ENCODE measurements at regions not wholly inside any gene's neighbourhood (a gene's known extent, or its start where the extent isn't known, plus 50 kb on each side); places are given as distances from the start of the nearest gene placed in this dataset.

- no peak for DNase-seq (ENCODE audit: low spot score)
Observed at GRCh38 chr3:31048143-31048542, 153.7 kb upstream of the GADL1 start.

GRCh38 chr3:31050296-31050695 lies 155.8 kb upstream of the GADL1 start:
- DNase-seq (ENCODE audit: low spot score): no peak

DNA sequence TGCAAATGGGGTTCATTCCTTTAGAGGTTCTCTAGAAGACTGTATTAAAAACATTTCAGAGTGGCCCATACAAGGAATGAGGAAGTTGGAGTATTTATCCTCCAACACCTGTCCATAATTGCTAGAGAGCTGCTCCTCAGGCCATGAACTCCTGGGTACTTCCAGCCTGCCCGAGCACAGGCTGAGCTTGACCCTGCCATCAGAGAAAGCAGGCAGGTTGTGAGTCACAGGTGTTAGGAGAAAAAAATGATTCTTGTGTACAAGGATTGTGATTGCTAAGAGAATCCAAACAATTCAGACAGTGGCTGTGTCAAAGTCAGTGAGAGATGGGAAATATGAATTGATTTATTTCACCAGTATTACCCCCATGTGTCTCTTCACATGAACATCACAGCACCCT lies 156.8 kb upstream of the GADL1 start:
- DNase-seq (ENCODE audit: low spot score): no peak

GRCh38 chr3:31053299-31053698 lies 158.8 kb upstream of the GADL1 start:
- no peak for DNase-seq (ENCODE audit: low spot score)

DNA sequence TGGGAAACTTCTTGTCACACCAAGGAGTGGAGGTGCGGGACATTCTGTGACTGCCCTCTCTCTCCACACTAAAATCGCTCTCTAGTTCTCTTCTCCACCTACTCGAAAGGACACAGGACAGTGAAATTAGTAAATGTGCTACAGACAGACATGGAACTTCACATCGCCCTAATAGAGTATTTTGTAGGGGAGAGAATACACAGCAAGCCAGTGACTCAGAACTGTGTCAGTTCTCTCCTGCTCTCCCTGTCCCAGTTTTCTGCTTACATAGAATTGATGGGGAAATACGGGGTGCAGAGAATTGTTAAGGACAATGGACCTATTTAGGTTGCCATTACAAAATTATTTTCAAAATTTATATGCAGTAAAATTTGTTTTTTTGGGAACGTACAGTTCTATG lies 159.6 kb upstream of the GADL1 start:
- DNase-seq (ENCODE audit: low spot score): no peak

- no peak for DNase-seq (ENCODE audit: low spot score)
Observed at GRCh38 chr3:31055757-31056156, 161.3 kb upstream of the GADL1 start.

- no peak for DNase-seq (ENCODE audit: low spot score)
Observed at GRCh38 chr3:31057891-31058290, 163.4 kb upstream of the GADL1 start.

GRCh38 chr3:31064021-31064420 lies 169.6 kb upstream of the GADL1 start:
- DNase-seq (ENCODE audit: low spot score): no peak

DNA sequence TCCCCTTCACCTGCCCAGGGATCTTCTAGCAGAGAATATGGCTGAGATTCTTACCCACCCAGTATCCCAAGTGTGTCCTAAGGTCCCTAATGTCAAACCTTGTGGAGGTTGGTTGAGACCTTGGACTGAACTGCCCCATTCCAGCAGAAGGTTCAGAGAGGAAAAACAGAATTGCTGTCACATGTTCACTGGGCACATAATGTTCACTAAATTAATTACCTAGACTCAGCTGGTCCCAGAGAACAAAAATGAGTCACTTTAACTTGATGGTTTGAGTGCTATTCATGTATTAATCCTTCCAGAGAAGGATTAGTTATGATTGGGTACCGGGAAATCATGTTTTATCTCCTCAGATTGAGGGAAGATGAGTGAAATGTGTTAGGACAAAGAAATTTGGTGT lies 171.3 kb upstream of the GADL1 start:
- no peak for DNase-seq (ENCODE audit: low spot score)

DNA sequence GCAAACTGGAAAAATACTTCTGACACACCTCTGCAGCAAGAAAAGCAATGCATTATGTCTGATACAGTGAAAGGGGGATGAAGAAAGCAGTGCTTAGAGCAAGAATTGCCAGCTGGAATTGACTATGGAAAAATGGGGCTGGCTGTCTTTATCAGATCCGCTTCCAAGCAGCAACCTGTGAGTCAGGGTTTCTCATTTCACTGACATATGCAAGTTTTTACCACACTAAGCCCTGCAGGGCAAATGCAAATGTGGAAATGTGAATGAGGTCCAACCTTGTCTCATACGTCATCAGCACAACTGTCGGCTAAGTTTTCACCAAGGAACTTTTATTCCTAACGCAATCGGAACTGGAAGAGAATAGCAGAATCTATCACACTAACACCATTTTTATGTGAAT lies 172.5 kb upstream of the GADL1 start:
- DNase-seq (ENCODE audit: low spot score): no peak

- DNase-seq (ENCODE audit: low spot score): no peak
Observed at GRCh38 chr3:31075471-31075870, 181.0 kb upstream of the GADL1 start.

- no peak for DNase-seq (ENCODE audit: low spot score)
Observed at GRCh38 chr3:31075876-31076275, 181.4 kb upstream of the GADL1 start.

GRCh38 chr3:31077021-31077601 lies 182.7 kb upstream of the GADL1 start:
- DNase-seq (ENCODE audit: low spot score): no peak

DNA sequence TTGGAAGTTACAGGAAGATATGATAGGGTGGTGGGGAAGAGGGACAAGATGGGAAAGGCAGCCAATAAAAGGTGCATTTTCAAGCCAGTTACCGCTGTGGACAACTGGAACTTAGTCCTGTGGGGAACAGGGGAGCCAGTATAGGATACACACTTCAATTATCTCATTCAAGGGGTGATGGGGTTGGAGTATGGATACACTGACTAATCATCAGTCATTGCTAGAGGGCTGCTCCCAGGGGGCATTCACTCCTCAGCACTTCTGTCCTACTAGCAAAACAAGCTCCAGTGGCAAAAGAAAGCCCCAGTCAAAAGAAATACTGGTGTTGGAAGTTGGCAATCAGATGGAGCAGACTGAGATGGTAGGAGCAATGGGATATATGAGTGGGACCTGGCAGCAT lies 183.4 kb upstream of the GADL1 start:
- no peak for DNase-seq (ENCODE audit: low spot score)

GRCh38 chr3:31079689-31080088 lies 185.2 kb upstream of the GADL1 start:
- no peak for DNase-seq (ENCODE audit: low spot score)

DNA sequence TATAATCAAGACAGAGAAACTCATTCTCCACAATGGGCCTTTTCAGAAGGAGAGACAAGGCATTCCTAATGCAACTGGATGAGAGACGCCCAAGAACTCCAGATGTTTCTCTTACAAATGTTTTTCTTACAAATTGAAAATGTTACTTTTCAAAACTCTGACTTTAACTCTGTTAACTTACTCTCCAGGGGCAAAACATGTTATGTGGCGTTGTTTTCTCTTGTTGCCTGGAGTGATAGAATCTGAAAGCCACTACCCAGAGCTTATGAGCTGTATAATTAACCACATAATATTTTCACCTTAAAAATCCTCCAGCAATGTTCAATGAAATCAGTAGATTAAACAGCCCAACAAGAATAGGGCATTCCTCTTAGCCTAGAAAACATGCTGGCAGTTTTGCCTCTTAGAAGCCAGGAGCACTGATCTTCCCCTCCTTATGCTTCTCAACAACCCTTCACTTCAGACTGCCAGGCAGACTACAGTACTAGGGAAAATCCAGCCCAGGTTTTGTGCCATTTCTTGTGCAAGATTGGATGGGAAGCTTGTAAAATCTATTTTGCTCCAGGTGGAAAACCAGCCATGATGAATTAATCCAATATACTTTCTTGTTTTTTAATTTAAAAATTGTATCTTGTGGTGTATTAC lies 186.7 kb upstream of the GADL1 start:
- no peak for DNase-seq (ENCODE audit: low spot score)

DNA sequence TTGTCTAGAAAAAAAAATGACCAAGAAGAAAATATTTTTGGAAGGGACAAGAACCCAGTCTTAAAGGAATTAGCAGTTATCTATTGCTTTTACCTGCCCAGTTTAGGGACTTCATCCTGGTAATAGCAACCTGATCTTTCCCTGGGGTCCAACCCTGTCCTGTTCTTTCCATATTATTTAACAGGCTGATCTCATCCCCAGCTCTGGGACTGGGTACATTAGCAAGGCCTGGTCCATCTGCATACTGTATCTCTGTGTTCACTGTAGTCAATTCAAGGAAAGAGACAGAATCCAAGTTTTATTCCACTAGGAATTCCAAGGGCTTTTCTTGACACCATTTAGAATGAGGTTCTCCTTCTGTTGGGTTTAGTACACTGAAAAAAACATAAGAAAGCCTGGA lies 191.7 kb upstream of the GADL1 start:
- DNase-seq (ENCODE audit: low spot score): no peak

GRCh38 chr3:31086698-31087097 lies 192.2 kb upstream of the GADL1 start:
- DNase-seq (ENCODE audit: low spot score): no peak

DNA sequence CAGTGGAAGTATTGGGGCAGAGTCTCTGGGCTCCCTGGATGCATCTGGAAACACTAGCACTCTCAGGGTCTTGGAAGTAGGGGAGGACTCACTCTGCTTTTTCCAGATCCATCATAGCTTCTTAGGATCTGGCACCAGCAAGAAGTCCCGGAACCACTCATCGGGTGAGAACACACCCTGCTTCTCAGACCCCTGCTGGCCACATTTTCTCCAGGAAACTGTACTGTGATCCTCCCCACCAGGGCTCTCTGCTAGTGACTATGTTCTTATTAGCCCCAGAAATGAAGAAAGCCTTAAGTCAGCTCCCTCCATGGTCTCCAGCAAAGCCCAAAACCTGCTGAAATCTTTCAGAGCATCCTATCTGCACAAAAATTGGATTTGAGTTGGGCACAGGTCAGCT lies 197.3 kb upstream of the GADL1 start:
- no peak for DNase-seq (ENCODE audit: low spot score)

DNA sequence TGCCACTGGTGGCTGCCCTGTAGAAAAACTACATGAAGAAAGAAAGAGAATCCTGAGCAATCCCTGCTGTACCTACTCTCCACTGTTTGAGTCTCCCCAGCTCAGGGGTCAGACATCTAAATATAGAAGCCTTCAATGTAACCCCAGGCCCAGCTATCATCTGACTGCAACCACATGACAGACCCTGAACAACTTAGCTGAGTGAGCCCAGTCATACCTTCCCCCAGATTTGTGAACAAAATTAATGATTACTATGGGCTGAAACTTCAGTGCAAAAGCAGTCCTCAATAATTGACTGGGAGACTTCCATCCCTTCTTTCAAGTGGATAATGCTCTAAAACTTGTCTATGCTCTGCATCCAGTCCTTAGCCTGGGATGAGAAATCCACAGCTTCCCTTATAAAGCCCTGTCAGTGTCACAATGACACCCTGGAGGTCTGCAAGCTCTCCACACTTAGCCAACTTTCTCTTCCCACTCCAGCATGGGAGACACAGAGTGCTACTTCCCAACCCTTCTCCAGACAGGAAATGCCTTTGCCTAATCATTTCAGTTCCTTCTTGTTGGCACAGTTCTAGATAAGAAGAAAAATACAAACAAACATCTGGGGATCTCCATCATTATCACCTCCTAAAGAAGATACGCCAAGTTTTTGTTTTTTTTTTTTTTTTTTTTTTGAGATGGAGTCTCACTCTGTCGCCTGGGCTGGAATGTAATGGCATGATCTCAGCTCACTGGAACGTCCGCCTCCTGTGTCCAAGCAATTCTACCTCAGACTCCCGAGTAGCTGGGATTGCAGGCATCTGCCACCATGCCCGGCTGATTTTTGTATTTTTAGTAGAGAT lies 198.5 kb upstream of the GADL1 start:
- DNase-seq (ENCODE audit: low spot score): no peak

GRCh38 chr3:31093606-31094005 lies 199.1 kb upstream of the GADL1 start:
- DNase-seq (ENCODE audit: low spot score): no peak

DNA sequence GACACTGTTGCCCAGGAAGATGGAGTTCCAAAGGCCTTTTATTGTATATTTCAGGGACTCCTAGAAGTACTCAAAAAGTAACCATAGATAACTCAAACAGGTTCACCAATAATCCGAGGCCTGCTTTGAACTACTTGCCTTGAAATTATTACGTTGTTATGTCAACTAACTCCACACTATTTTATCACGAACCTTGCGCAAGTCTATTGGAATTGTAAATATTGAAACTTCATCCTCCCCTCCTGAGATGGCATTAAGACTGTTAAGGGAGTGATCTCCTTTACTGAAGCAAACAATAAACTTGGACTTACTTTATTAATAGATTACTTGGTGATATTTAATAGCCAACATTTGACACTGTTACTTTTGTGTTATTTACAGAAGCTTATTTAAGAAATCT lies 199.6 kb upstream of the GADL1 start:
- DNase-seq (ENCODE audit: low spot score): no peak

- DNase-seq (ENCODE audit: low spot score): no peak
Observed at GRCh38 chr3:31095255-31095654, 200.8 kb upstream of the GADL1 start.
